GM19023 (cell line): ENCODE measurements at regions not wholly inside any gene's neighbourhood (a gene's known extent, or its start where the extent isn't known, plus 50 kb on each side); places are given as distances from the start of the nearest gene placed in this dataset.

Experiments used
- ATAC-seq: cut with Tn5 transposase; IDR thresholded peaks from one replicate; pipeline ENCODE4 v1.9.1; 2021; ENCODE audit warnings: mild to moderate bottlenecking, moderate library complexity; ENCODE audit not compliant: unreplicated experiment

DNA sequence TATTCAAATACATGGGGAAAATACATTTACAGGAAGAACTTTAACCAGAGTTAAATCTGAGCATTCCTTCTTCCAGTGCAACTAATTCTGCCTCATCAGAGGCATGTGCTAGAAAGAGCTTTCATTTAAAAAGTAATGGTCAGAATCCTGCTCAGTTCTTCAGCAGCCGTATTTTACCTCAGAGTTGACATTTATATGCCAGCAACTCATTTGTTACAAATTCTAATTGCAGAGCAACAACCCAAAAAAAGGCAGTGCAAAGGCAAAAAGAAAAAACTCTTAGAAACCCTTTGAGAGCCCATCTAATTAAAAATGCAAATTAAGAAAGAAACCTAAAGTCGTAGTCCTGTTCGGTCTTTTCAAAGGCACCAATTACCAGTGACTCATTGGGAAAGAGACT is 392.5 kb downstream of the PBX1 start:
- ATAC-seq, result no peak

DNA sequence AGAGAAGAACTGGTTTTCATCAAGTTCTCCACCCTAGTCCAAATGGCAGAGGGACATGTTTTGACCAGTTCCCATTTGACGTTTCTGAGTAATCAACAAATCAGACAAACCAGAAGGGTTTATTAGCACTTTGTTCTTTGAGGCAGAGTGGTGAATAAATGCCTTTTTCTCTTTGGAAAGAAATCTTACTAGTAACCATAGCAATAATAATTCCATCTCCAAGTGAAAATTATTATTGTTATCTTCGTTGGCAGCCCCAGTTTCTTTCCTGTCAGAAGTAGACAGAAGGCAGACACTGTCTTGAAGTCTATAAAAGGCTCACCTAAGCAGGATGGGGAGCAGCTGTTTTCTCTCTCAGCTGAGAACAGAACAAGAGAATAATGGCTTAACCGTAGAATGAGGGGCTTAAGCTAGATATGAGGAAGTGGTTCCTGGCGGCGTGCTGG is 391.6 kb downstream of the PBX1 start:
- no peak for ATAC-seq

- ATAC-seq, result no peak
Observed at GRCh38 chr1:164949771-164950471, 390.9 kb downstream of the PBX1 start.

- no peak for ATAC-seq
Observed at GRCh38 chr1:164948101-164948500, 389.1 kb downstream of the PBX1 start.

GRCh38 chr1:164937291-164937690 is 378.3 kb downstream of the PBX1 start:
- ATAC-seq, result no peak

DNA sequence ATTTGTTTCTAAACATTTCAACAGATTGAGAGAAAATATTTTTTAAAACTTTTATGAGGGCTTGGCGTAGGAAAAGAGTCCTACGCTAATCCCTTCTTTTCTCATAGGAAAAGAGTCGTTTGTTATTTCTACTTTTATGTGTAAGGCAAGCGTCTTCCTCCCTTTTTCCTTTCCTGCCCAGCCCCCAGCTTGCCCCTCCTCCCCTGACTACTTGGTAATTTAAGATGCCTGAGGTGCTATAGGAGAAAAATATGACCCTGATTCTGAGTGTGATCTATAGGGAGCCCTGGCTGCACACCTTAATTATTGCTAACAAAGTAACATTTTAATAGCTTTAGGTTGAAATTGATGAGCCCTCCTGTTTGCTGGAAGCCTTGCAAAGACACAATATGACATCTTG is 373.6 kb downstream of the PBX1 start:
- no peak for ATAC-seq

DNA sequence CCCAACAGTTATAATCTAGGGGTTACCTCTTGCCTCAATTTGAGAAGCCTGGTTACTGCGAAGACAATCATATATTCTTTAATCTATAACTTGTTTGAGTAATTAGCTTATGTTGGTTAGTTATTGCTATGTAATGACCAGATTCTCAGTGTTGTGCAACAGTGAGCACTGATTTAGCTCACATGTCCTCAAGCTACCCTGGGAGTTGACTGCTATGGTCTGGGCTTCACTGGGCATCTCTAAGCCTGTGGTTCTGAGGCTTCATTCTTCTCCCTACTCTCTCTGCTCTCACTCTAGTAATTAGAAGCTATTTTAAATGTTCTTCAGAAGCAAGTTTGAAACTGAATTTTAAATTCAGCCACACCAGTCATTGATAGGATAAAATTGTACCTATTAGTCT is 371.8 kb downstream of the PBX1 start:
- ATAC-seq, result no peak

DNA sequence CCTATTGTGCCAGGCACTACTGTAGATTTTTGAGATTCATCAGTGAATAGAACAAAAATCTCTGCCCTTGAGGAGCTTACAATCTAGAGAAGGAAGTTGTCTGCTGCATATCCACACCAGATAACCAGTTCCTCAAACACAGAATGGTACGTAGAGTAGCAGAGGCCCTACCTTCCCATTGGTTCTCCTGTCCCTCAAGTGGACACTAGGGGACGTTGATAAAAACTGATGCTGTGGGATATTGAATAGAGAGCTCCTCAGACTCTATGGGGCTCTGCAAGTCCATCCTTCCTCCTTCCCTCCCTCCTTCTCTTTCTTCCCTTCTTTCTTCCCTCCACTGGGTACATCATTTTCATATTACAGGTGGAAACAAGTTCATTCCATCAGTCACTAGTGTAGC is 371.3 kb downstream of the PBX1 start:
- ATAC-seq, result no peak

GRCh38 chr1:164928232-164928812 is 369.3 kb downstream of the PBX1 start:
- ATAC-seq, result no peak

DNA sequence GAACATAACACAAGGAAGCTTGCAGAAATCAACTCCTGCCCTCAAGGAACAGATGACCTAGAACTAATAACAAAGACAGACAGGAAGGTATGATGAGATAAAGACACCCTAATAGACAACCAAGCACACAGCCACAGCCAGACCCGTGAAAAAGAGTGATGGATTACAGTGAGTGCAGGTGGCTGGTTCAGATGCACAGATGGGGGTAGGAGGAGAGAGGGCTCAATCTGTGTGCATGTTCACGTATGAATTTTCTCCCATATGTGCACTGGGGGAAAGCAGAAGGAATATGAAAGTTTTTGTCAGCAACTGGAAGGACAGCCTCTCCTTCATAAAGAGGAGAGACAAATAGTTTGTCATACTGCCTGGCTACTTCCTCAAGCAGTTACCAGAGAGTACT is 367.1 kb downstream of the PBX1 start:
- ATAC-seq, result no peak

- no peak for ATAC-seq
Observed at GRCh38 chr1:164922585-164922984, 363.6 kb downstream of the PBX1 start.

GRCh38 chr1:164921493-164921892 is 362.5 kb downstream of the PBX1 start:
- ATAC-seq, result no peak

DNA sequence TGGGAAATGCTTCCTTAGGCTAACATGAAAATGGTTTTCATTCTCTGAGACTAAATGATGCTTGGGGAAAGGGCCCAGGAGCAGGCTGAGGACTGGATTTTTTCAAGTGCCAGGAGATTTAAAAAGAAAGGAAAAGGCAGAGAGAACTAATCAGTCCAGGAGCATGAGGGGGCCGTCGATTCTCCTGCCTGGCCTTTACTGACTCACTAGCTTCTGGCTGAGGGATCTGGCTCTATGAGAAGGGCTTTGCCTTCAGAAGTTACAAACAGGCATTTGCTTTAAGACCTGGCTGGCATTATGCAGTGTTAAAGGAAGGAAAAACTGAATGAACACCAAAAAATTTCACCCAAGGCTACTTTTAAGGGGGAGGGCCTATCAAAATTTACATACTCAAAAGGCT is 359.2 kb downstream of the PBX1 start:
- no peak for ATAC-seq

GRCh38 chr1:164914208-164914607 is 355.2 kb downstream of the PBX1 start:
- no peak for ATAC-seq

GRCh38 chr1:164912290-164912689 is 353.3 kb downstream of the PBX1 start:
- no peak for ATAC-seq

DNA sequence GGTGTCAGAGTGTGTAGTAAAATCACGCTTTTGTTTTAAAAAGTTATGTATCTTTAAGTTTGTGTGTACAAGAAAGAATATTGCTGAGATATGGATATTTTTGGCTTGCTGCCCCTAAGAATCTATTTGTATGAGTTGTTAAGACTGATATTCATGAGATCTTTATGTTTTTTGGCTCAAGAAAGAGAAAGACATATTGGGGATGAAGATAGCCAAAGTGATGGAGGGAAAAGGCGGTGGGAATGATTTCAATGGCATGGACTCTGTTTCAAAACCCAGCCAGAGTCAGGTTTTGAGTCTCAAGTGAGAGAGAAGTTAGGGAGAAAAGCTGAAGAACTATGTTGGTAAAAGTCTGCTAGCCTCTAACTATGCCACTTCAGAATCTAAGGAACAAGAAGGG is 351.7 kb downstream of the PBX1 start:
- ATAC-seq, result no peak

- ATAC-seq, result no peak
Observed at GRCh38 chr1:164907666-164908065, 348.7 kb downstream of the PBX1 start.

GRCh38 chr1:164905869-164906268 is 346.9 kb downstream of the PBX1 start:
- no peak for ATAC-seq

GRCh38 chr1:164902491-164902890 is 343.5 kb downstream of the PBX1 start:
- no peak for ATAC-seq
